HepG2 (cell line): ENCODE measurements at regions not wholly inside any gene's neighbourhood (a gene's known extent, or its start where the extent isn't known, plus 50 kb on each side); places are given as distances from the start of the nearest gene placed in this dataset.

Source experiments
- ATAC-seq: fragments of 200-7000 bp; cut with Tn5 transposase; 3 replicates; pipeline ENCODE4 v1.9.1; 2020; ENCODE audit warnings: mild to moderate bottlenecking, moderate library complexity
- BruUV-seq: library from RNA; stranded (reverse); fragments of 400-500 nt; replicated peaks from 2 replicates; lab custom pipeline; 2021; lab: Mats Ljungman, UMichigan
- CTCF ChIA-PET: fragments of 300-600 bp; formaldehyde crosslinking; extraction: SDS; loops from one replicate; lab custom pipeline; 2021; ENCODE audit warnings: low total read pairs, inconsistent platforms, low intra/inter-chr PET ratio; lab: Yijun Ruan, JAX
- POLR2A ChIA-PET: fragments of 350-600 bp; sonication (Branson Sonifier 250); formaldehyde crosslinking; loops from one replicate; lab custom pipeline; 2020; ENCODE audit warnings: antibody characterized with exemption, inconsistent platforms; lab: Yijun Ruan, JAX
- DNase-seq: peaks from one replicate; pipeline ENCODE4 v3.0.0-alpha.2; 2015; ENCODE audit warnings: low spot score
- FAIRE-seq: peaks from 3 replicates; lab custom pipeline; 2011; peaks lifted over from hg19 to GRCh38; lab: Jason Lieb, UNC
- H2AFZ ChIP-seq: one replicate; pipeline ENCODE4 v1.6.1; 2011; ENCODE audit warnings: low read length, inconsistent platforms
- H3K27ac ChIP-seq: fragments of 300-600 bp; 3 replicates; pipeline ENCODE4 v1.8.0; 2011; ENCODE audit warnings: mixed run types, mild to moderate bottlenecking, mixed read lengths, low read length, inconsistent platforms; ENCODE audit not compliant: insufficient read depth; ENCODE audit errors: extremely low read length
- H3K27me3 ChIP-seq, 2 experiments: fragments of 200-600 bp in 1 of 2; 2 replicates in 1 of 2; 3 replicates in 1 of 2; pipeline versions ENCODE4 v1.6.0 to v1.8.0; 2011; ENCODE audit warnings: low read length in 2 of 2, mild to moderate bottlenecking in 2 of 2, moderate library complexity in 2 of 2, inconsistent platforms in 1 of 2; ENCODE audit not compliant: insufficient read depth in 2 of 2, control insufficient read depth in 1 of 2
- H3K36me3 ChIP-seq, 2 experiments: fragments of 200-600 bp in 1 of 2; replicated peaks in 1 of 2; 2 replicates in 1 of 2; 3 replicates in 1 of 2; pipeline versions ENCODE4 v1.5.1 to v1.8.0; 2011; ENCODE audit warnings: low read length in 2 of 2, inconsistent platforms in 1 of 2; ENCODE audit not compliant: insufficient read depth in 2 of 2, control insufficient read depth in 1 of 2
- H3K4me1 ChIP-seq: 2 replicates; pipeline ENCODE4 v1.5.1; 2012; ENCODE audit warnings: low read length, inconsistent platforms; ENCODE audit not compliant: insufficient read depth
- H3K4me2 ChIP-seq: 2 replicates; pipeline ENCODE4 v1.6.0; 2011; ENCODE audit warnings: low read depth, low read length, inconsistent platforms
- H3K4me3 ChIP-seq, 3 experiments: fragments of 200-600 bp in 1 of 3; sonication (generic), shearing (Covaris generic) in 1 of 3; replicated peaks in 1 of 3; 2 replicates each; pipeline ENCODE4 v1.5.1; 2011 to 2016; ENCODE audit warnings: low read length in 3 of 3, inconsistent platforms in 2 of 3, low read depth in 2 of 3, mild to moderate bottlenecking in 2 of 3, control low read depth in 1 of 3, mixed read lengths in 1 of 3; ENCODE audit not compliant: insufficient read depth in 1 of 3
- H3K79me2 ChIP-seq: one replicate; pipeline ENCODE4 v1.6.1; 2011; ENCODE audit warnings: low read length, inconsistent platforms; ENCODE audit not compliant: insufficient read depth
- H3K9ac ChIP-seq: 2 replicates; pipeline ENCODE4 v1.6.0; 2011; ENCODE audit warnings: mild to moderate bottlenecking, low read depth, low read length, inconsistent platforms; ENCODE audit not compliant: insufficient read depth
- H3K9me3 ChIP-seq: 2 replicates; pipeline ENCODE4 v1.5.1; 2012; ENCODE audit warnings: mild to moderate bottlenecking, low read length
- H4K20me1 ChIP-seq: 2 replicates; pipeline ENCODE4 v1.6.0; 2011; ENCODE audit warnings: inconsistent platforms, mild to moderate bottlenecking, low read length, moderate library complexity; ENCODE audit not compliant: insufficient read depth
- ATF2 ChIP-seq: sonication (generic); formaldehyde crosslinking; IDR thresholded peaks from 2 replicates; pipeline ENCODE4 v1.4.0; 2020; ENCODE audit warnings: missing genetic modification reagents
- FOXJ3 ChIP-seq: sonication (generic); formaldehyde crosslinking; IDR thresholded peaks from 2 replicates; pipeline ENCODE4 v1.4.0; 2020; ENCODE audit warnings: missing genetic modification reagents, mild to moderate bottlenecking, borderline replicate concordance
- FOXM1 ChIP-seq: sonication (generic); formaldehyde crosslinking; IDR thresholded peaks from 2 replicates; pipeline ENCODE4 v1.5.0; 2020; ENCODE audit warnings: missing genetic modification reagents
- HDAC6 ChIP-seq: fragments of 200-600 bp; sonication (generic); IDR thresholded peaks from 2 replicates; pipeline ENCODE4 v1.7.0; 2017; ENCODE audit warnings: mild to moderate bottlenecking, antibody characterized with exemption, low read length, low read depth
- NFIB ChIP-seq: sonication (generic); formaldehyde crosslinking; IDR thresholded peaks from 2 replicates; pipeline ENCODE4 v1.9.0; 2021; ENCODE audit warnings: missing genetic modification reagents, mild to moderate bottlenecking, borderline replicate concordance
- POLR2AphosphoS5 ChIP-seq: IDR thresholded peaks from 2 replicates; pipeline ENCODE4 v1.6.1; 2012; ENCODE audit warnings: low read depth, low read length
- ZEB1 ChIP-seq: IDR thresholded peaks from 2 replicates; pipeline ENCODE4 v1.6.1; 2012; ENCODE audit warnings: mild to moderate bottlenecking, low read depth, inconsistent platforms; ENCODE audit not compliant: insufficient replicate concordance
- ZNF124 ChIP-seq: sonication (generic); formaldehyde crosslinking; IDR thresholded peaks from 2 replicates; pipeline ENCODE4 v1.4.0; 2020; ENCODE audit warnings: missing genetic modification reagents
- ZNF296 ChIP-seq: sonication (generic); formaldehyde crosslinking; conservative IDR thresholded peaks from 2 replicates; pipeline ENCODE4 v1.5.0; 2020; ENCODE audit warnings: mild to moderate bottlenecking, missing genetic modification reagents
- ZNF430 ChIP-seq: sonication (generic); formaldehyde crosslinking; IDR thresholded peaks from 2 replicates; pipeline ENCODE4 v1.9.0; 2021; ENCODE audit warnings: mild to moderate bottlenecking, missing genetic modification reagents
- ZNF446 ChIP-seq: sonication (generic); formaldehyde crosslinking; IDR thresholded peaks from 2 replicates; pipeline ENCODE4 v1.5.0; 2020; ENCODE audit warnings: mild to moderate bottlenecking, missing genetic modification reagents
- ZNF709 ChIP-seq: sonication (generic); formaldehyde crosslinking; IDR thresholded peaks from 2 replicates; pipeline ENCODE4 v1.5.0; 2020; ENCODE audit warnings: mild to moderate bottlenecking, missing genetic modification reagents
- WGBS: methylation state at CpG from one replicate; pipeline ENCODE4 v1.1.6; 2017; ENCODE audit warnings: low lambda C conversion rate; 5-methylcytosine and 5-hydroxymethylcytosine counted together
- in situ Hi-C: cut with HindIII; loops from 2 replicates; pipeline ENCODE4 v1.10.0; 2017; ENCODE audit warnings: low pct_unique_long_range_greater_than_20kb; ENCODE audit not compliant: extremely low pct_ligation_motif_present
- intact Hi-C: fragments of 100-400 bp; cut with micrococcal nuclease; formaldehyde crosslinking; loops from one replicate; pipeline ENCODE4 v1.10.0; 2022; ENCODE audit not compliant: unreplicated experiment

- TF ChIP-seq ZNF430, result no peak
Measured at GRCh38 chr6:20309186-20309585, 92.5 kb upstream of the E2F3 start (continued).

- in situ Hi-C loops, result no loop called here
- no TSS peak for BruUV-seq
- H3K36me3 ChIP-seq, result no peaks in the 10 kb centered on the region
- no peak overlapping the region for H3K4me2 ChIP-seq
- no peak overlapping the region for H2AFZ ChIP-seq
- H3K4me1 ChIP-seq, result no peaks in the 10 kb centered on the region
- no peak overlapping the region for H3K9ac ChIP-seq
- 0% methylated on average over 1 of the region's 1 CpG for WGBS
- intact Hi-C loops, result no loop called here
- DNase-seq, result no peak
- H4K20me1 ChIP-seq, result no peaks in the 10 kb centered on the region
- H3K9me3 ChIP-seq, result no peaks in the 10 kb centered on the region
- H3K27me3 ChIP-seq, result peaks cover 0 to 4% of the 10 kb centered on the region in 2 experiments; a peak in 1 of 5 replicates
- FAIRE-seq, result no peak
- CTCF ChIA-PET, result no interaction called here
- TF ChIP-seq ZNF709, result no peak
- TF ChIP-seq FOXM1, result no peak
- no peak for TF ChIP-seq ZNF446 (CRISPR knock-in tag)
- TF ChIP-seq FOXJ3 (CRISPR knock-in tag), result no peak
- TF ChIP-seq ZEB1, result no peak
- no peak for TF ChIP-seq ZNF124
- no peak for TF ChIP-seq POLR2AphosphoS5
- no peak for TF ChIP-seq ATF2 (CRISPR knock-in tag)
- no peak for TF ChIP-seq HDAC6
- TF ChIP-seq NFIB (CRISPR knock-in tag), result no peak
- TF ChIP-seq ZNF296, result no peak
- no peak overlapping the region for H3K4me3 ChIP-seq
- POLR2A ChIA-PET, result no interaction called here
- H3K27ac ChIP-seq, result no peak overlapping the region
- ATAC-seq, result no peak
- no peaks in the 10 kb centered on the region for H3K79me2 ChIP-seq
Measured at GRCh38 chr6:20310185-20310584, 91.5 kb upstream of the E2F3 start.
